Muscle layer of duodenum (tissue), 2 donors: ENCODE measurements at regions not wholly inside any gene's neighbourhood (a gene's known extent, or its start where the extent isn't known, plus 50 kb on each side); places are given as distances from the start of the nearest gene placed in this dataset.

Source experiments
- H3K27ac ChIP-seq: one replicate; pipeline ENCODE4 v1.7.0; 2013; ENCODE audit warnings: mild to moderate bottlenecking, low read length
- H3K27me3 ChIP-seq: one replicate; pipeline ENCODE4 v1.7.0; 2013; ENCODE audit warnings: low read depth, mild to moderate bottlenecking, control low read depth, low read length
- H3K36me3 ChIP-seq, 2 donors: one replicate each; pipeline ENCODE4 v1.7.0; 2013; ENCODE audit warnings: low read length in 2 of 2, control low read depth in 1 of 2, mild to moderate bottlenecking in 1 of 2; ENCODE audit not compliant: insufficient read depth in 2 of 2, control insufficient read depth in 1 of 2
- H3K4me1 ChIP-seq, 2 donors: one replicate each; pipeline ENCODE4 v1.7.0; 2013; ENCODE audit warnings: low read length in 2 of 2, mild to moderate bottlenecking in 2 of 2, control low read depth in 1 of 2, moderate library complexity in 1 of 2; ENCODE audit not compliant: insufficient read depth in 2 of 2, control insufficient read depth in 1 of 2
- H3K4me3 ChIP-seq, 2 donors: one replicate each; pipeline ENCODE4 v1.7.0; 2013; ENCODE audit warnings: low read length in 2 of 2, low read depth in 1 of 2, mild to moderate bottlenecking in 1 of 2
- H3K9me3 ChIP-seq, 2 donors: one replicate each; pipeline ENCODE4 v1.7.0; 2013; ENCODE audit warnings: low read length in 2 of 2, control low read depth in 1 of 2, mild to moderate bottlenecking in 1 of 2; ENCODE audit not compliant: control insufficient read depth in 1 of 2
- donor health status: healthy.

DNA sequence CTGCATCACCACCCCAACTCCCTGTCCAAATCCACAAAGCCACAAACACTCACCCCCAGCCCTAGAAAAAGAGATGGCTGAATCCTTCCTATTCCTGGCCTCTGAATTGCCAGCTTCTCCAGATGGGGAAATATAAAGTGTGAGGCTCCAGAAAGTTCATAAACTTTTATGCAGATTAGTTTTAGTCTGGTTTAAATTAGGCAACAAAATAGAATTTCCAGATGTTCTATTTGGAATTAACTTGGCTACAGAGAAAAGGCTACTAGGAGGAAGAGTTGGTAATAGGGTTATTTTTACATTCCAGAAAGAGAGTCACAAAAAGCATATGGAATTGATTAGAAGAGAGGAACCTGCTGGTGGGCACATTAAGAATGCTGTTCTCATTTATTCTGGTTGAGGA, 56.0 kb downstream of the EN1 start:
- no peaks in the 10 kb centered on the region for H3K27me3 ChIP-seq
- H3K4me1 ChIP-seq: no peaks in the 10 kb centered on the region
- H3K4me3 ChIP-seq: no peak overlapping the region
- no peak overlapping the region for H3K27ac ChIP-seq
- no peaks in the 10 kb centered on the region for H3K36me3 ChIP-seq
- H3K9me3 ChIP-seq: no peaks in the 10 kb centered on the region

DNA sequence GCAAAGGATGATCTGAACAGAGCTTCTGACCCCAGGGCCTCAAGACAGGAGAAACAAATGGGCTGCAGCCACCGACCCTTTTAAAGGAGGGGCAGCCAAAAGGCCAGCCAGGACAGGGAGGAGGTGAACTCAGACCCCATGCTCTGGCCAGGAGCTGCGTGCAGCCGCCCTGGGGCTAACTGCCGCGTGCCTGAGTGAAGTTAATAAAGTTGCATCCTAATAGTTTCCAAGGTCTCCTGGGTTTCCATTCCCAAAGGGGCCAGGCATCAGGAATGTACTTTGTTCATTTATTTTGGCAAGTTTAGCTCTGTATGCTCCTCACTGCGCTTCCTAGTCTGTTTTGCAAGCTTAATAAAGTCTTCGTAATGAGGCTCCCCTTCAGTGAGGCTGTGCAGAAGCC, 60.7 kb downstream of the EN1 start:
- Histone ChIP-seq H3K27ac (no peak overlapping the region), H3K4me1 (no peaks in the 10 kb centered on the region), H3K4me3 (no peak overlapping the region), H3K36me3 (no peaks in the 10 kb centered on the region), H3K9me3 (no peaks in the 10 kb centered on the region), H3K27me3 (peaks cover under 1% of the 10 kb centered on the region)

DNA sequence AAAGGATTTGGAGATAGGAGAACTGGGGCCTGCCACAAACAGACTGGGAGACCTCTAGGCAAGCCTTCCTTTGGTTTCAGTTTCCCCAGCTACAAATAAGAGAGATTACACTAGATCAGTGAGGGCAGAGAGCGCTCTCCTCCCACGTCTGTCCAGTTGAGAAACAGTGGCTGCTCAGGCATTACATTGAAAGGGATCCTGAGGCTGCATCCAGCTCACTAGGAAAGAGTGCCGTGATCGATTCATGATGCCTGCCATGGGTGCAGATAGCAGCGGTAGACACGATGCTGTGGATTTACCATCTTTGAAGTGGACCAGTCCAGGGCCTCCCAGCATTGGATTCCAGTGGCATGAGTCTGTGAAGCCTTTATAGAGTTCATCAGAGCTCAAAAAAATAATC, 62.6 kb downstream of the EN1 start:
- no peak overlapping the region for H3K27ac ChIP-seq
- H3K4me1 ChIP-seq: no peaks in the 10 kb centered on the region
- H3K36me3 ChIP-seq: no peaks in the 10 kb centered on the region
- H3K9me3 ChIP-seq: no peaks in the 10 kb centered on the region
- no peak overlapping the region for H3K4me3 ChIP-seq
- H3K27me3 ChIP-seq: peaks cover 4% of the 10 kb centered on the region

DNA sequence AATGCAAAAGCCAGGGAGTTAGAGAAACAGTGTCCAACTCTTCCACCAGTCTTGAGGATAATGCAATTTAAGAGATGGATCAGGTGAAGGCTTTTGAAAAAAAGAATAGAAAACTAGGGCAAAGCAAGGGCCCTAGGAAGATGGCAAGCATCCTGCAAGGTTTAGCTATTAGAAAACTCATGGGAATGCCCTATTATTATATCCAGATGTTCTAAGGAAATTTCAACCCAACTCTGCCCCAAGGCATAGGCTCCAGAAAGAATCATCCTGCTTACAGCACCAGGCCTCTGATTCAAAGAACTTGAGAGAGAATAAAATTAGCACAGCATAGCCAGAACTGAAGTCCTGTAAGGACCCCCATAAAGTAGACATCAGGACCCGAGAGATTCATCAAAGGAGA, 68.1 kb downstream of the EN1 start:
- Histone ChIP-seq H3K27ac (no peak overlapping the region), H3K27me3 (peaks cover 10% of the 10 kb centered on the region), H3K36me3 (no peaks in the 10 kb centered on the region), H3K4me1 (no peaks in the 10 kb centered on the region), H3K9me3 (no peaks in the 10 kb centered on the region), H3K4me3 (no peak overlapping the region)

DNA sequence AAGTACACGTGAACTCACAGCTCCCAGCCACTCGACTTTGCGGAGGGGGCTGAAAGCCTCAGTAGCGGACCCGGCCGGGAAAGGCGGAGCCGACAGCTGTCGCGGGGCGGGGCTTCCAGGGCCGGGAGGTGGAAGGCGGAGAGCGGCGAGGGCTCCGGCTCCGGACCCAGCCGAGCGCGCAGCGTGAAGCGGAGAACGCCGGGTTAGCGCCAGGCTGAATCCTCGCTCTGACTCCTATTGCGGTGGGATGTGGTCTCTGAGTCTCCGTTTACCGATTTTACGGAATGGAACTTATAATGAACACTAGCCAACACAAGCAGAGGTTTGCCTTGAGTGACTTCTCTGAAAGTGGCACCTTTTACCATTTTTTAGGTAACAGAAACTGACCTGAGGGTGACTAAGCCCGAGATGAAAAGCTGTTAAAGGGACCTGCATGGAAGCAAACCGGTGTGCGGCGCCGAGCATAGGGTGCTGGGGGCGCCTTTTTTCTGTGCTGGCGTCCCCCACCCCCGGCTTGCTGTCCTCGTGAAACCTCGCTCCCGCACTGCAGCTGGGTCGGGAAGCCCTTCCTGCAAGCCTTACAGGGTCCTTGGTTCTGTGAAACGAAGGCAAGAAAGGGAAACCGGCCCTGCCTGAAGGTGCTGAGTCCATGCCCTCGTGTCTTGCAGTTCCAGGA, 72.9 kb downstream of the EN1 start:
- no peaks in the 10 kb centered on the region for H3K9me3 ChIP-seq
- H3K27me3 ChIP-seq: peaks cover 11% of the 10 kb centered on the region
- no peaks in the 10 kb centered on the region for H3K4me1 ChIP-seq
- H3K4me3 ChIP-seq: peak overlapping the region; percentile 55 to 66
- H3K27ac ChIP-seq: no peak overlapping the region
- no peaks in the 10 kb centered on the region for H3K36me3 ChIP-seq

DNA sequence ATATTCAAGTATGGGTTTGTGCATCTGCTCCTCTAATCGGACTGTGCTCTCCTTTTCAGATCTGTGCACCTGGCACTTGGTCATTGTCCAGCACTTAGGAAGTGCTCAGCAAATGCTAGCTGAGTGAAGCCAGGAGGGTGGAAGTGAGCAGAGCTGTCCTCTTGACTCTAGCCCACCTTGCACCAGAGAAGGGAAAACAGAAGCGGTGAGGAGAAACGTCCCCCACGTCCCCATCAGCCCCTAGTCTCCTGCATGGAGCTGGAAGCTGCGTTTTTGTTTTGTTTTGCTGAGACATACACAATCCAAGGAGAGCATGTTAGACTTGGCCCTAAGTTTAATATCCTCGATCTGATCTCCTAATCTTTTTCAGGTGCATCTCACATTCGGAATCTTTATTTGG, 73.6 kb downstream of the EN1 start:
- no peaks in the 10 kb centered on the region for H3K9me3 ChIP-seq
- no peak overlapping the region for H3K27ac ChIP-seq
- H3K4me1 ChIP-seq: no peaks in the 10 kb centered on the region
- H3K4me3 ChIP-seq: peak overlapping the region in 1 of 2 donors; percentile 66
- H3K27me3 ChIP-seq: peaks cover 11% of the 10 kb centered on the region
- no peaks in the 10 kb centered on the region for H3K36me3 ChIP-seq

DNA sequence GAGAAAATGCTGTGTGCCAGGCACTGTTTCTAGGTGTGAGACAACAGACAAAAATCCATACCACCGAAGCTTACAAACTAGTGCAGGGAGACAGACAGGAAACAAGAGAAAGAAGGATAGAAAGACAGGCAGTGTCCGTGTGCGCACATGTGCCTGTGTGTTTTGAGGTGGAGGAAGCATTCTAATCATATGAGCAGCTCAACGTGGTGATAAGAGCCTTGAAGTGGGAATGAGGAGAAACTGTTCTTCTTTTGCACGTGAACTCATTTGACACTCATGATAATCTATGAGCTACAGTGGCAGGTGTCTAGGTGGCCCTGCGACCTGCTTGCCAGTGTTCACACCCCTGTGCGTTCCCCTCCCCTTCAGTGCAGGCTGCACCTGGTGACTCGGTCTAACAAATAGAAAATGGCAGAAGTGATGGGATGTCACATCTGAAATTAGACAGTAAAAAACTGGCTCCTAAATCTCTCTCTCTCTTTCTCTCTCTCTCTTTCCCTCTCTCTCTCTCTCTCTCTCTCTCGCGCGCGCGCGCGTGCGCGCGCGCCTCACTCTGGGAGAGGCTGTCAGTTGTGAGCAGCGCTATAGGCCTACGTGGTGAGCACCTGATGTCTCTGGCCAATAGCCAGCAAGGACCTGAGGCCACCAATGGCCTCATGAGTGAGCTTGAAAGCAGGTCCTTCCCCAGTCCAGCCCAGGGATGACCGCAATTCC, 74.8 kb downstream of the EN1 start:
- Histone ChIP-seq H3K4me1 (no peaks in the 10 kb centered on the region), H3K4me3 (no peak overlapping the region), H3K27me3 (peaks cover 11% of the 10 kb centered on the region), H3K36me3 (no peaks in the 10 kb centered on the region), H3K27ac (no peak overlapping the region), H3K9me3 (no peaks in the 10 kb centered on the region)

DNA sequence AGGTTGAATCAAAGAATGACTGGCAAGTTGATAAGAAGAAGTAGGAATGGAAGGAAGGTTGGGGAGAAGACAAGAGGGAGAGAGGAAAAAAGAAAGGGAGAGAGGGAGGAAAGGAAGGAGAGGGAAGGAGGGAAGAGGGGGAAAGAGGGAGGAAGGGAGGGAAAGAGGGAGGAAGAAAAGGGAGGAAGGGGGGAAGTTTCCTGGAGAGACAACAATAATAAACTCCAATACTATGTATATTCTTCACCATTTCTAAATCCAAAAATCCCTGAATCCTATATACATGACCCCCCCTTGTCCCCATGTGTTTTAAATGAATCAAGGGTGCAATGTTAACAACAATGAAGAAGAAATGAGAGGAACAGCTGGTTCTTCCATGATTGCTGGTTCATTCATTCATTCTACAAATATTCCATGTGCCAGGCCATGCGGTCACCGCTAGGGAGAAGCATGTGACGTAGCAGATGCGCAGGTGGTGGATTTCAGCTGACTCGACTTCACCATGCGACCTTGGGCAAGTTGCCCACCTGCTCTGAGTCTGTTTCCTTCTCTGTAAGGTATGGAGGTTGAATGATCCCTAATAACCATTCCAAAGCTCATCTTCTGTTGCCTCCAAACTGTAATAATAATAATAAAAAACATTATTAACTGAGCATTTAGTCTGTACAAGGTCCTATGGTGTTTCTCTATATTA, 77.6 kb downstream of the EN1 start:
- Histone ChIP-seq H3K27me3 (peaks cover 11% of the 10 kb centered on the region), H3K27ac (no peak overlapping the region), H3K4me3 (no peak overlapping the region)

DNA sequence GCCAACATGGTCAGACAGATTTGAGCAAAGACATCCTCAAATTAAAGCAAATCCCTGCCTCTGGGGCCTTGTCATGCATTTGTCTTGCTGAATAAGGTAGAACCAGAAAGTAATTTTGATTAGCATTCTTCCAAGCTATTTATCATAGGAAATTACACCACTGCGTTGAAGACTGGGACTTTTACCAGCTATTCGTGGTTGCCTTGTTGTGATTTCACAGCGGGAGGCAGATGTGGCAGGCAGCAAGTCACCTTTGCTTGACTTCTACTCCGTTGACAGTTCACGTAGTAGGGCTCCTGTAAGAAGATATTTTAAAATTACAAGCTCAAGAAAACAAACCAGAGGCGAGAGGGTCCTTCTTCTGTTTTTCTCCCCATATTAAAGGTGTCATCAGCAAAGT, 80.6 kb downstream of the EN1 start:
- H3K9me3 ChIP-seq: no peaks in the 10 kb centered on the region
- peaks cover 6% of the 10 kb centered on the region for H3K27me3 ChIP-seq
- no peaks in the 10 kb centered on the region for H3K36me3 ChIP-seq
- H3K27ac ChIP-seq: no peak overlapping the region
- H3K4me3 ChIP-seq: no peak overlapping the region
- no peaks in the 10 kb centered on the region for H3K4me1 ChIP-seq

More for the DNA sequence above, 77.6 kb downstream of the EN1 start:
- H3K4me1 ChIP-seq: no peaks in the 10 kb centered on the region
- H3K9me3 ChIP-seq: no peaks in the 10 kb centered on the region
- H3K36me3 ChIP-seq: no peaks in the 10 kb centered on the region

DNA sequence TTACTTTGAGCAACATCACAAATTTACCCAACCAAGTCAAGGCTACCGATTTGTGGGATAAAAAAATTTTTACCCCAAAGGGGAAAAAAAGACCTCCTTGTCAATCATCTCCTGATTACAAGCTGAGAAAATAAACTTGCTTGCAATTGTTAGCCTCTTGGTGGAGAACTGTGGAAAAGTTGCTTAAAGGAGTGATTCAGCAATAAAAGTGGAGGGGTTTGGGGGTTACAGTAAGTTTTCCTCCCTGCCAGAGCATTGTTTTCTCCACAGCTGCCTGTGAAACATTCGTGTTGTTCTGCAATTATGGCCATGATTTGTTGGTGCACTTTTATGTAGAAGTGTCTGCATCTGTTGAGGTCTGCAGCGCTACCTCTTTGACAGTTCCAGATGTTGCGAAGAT, 82.6 kb downstream of the EN1 start:
- Histone ChIP-seq H3K9me3 (no peaks in the 10 kb centered on the region), H3K27me3 (peaks cover 6% of the 10 kb centered on the region), H3K4me3 (no peak overlapping the region), H3K4me1 (no peaks in the 10 kb centered on the region), H3K36me3 (no peaks in the 10 kb centered on the region), H3K27ac (no peak overlapping the region)

DNA sequence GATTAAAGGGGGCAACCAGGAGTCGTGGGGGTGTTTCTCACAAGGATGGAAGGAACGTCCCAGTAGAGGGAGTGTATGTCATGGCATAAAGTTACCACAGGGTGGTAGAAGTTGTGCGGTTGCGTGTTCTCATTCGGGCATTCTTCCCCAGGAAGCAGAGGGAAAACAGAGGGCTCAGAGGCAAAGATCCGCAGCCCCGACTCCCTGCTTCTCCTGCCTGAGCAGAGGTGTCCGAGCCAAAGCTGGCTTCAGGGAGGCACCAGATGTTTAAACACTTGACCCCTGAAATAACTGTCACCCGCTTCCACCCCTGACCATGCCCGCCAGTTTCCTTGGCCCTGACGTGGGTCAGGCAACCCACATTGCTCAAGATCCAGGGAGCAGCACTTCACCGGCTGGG, 83.7 kb downstream of the EN1 start:
- no peaks in the 10 kb centered on the region for H3K4me1 ChIP-seq
- no peak overlapping the region for H3K4me3 ChIP-seq
- H3K9me3 ChIP-seq: no peaks in the 10 kb centered on the region
- peaks cover 6% of the 10 kb centered on the region for H3K27me3 ChIP-seq
- H3K36me3 ChIP-seq: no peaks in the 10 kb centered on the region
- no peak overlapping the region for H3K27ac ChIP-seq
